LNCaP clone FGC (cell line): ENCODE measurements at regions not wholly inside any gene's neighbourhood (a gene's known extent, or its start where the extent isn't known, plus 50 kb on each side); places are given as distances from the start of the nearest gene placed in this dataset.

Experiments used
- DNase-seq: peaks from one replicate; pipeline ENCODE4 v3.0.0-alpha.2; 2011; ENCODE audit warnings: low read depth
- H3K4me3 ChIP-seq: 2 replicates; pipeline ENCODE4 v1.5.1; 2011; ENCODE audit warnings: mild to moderate bottlenecking, low read depth, low read length, control low read depth
- CTCF ChIP-seq: IDR thresholded peaks from 2 replicates; pipeline ENCODE4 v1.5.1; 2012; ENCODE audit warnings: mild to moderate bottlenecking; ENCODE audit not compliant: control insufficient read depth, insufficient read depth; ENCODE audit errors: extremely low read depth

GRCh38 chr1:218775501-218776021, 398.1 kb upstream of the LYPLAL1 start:
- TF ChIP-seq CTCF: no peak
- DNase-seq: no peak
- H3K4me3 ChIP-seq: no peak overlapping the region

- H3K4me3 ChIP-seq: no peak overlapping the region
- DNase-seq: no peak
- no peak for TF ChIP-seq CTCF
Measured at GRCh38 chr1:218778257-218779126, 395.2 kb upstream of the LYPLAL1 start.

GRCh38 chr1:218779341-218780100, 394.2 kb upstream of the LYPLAL1 start:
- TF ChIP-seq CTCF: no peak
- DNase-seq: no peak
- H3K4me3 ChIP-seq: no peak overlapping the region

- DNase-seq: no peak
- TF ChIP-seq CTCF: no peak
- no peak overlapping the region for H3K4me3 ChIP-seq
Measured at GRCh38 chr1:218783131-218783530, 390.5 kb upstream of the LYPLAL1 start.

- DNase-seq: peak; percentile 19
- TF ChIP-seq CTCF: peak; percentile 32; the same call in 1 of the 2 replicates
- no peak overlapping the region for H3K4me3 ChIP-seq
Measured at GRCh38 chr1:218783916-218784315, 389.8 kb upstream of the LYPLAL1 start.

- H3K4me3 ChIP-seq: no peak overlapping the region
- no peak for DNase-seq
- TF ChIP-seq CTCF: no peak
Measured at GRCh38 chr1:218785928-218786327, 387.8 kb upstream of the LYPLAL1 start.
